IMR-90 (cell line): ENCODE measurements at regions not wholly inside any gene's neighbourhood (a gene's known extent, or its start where the extent isn't known, plus 50 kb on each side); places are given as distances from the start of the nearest gene placed in this dataset.

ENCODE experiments used
- ATAC-seq: fragments of 200-7000 bp; cut with Tn5 transposase; 2 replicates; pipeline ENCODE4 v1.9.1; 2020; ENCODE audit warnings: low read depth, mild to moderate bottlenecking, moderate library complexity
- BruUV-seq: library from RNA; stranded (reverse); fragments of 400-500 nt; replicated peaks from 2 replicates; lab custom pipeline; 2021; lab: Mats Ljungman, UMichigan
- CTCF ChIA-PET: fragments of 300-600 bp; formaldehyde crosslinking; extraction: SDS; loops from one replicate; lab custom pipeline; 2021; ENCODE audit warnings: antibody characterized with exemption; lab: Yijun Ruan, JAX
- POLR2A ChIA-PET: fragments of 300-600 bp; sonication (Branson Sonifier 250); formaldehyde crosslinking; loops from one replicate; lab custom pipeline; 2022; ENCODE audit warnings: antibody characterized with exemption; ENCODE audit not compliant: unreplicated experiment; lab: Charles Lee
- DNase-seq: peaks from one replicate; pipeline ENCODE4 v3.0.0; 2013
- H2AFZ ChIP-seq: replicated peaks from 2 replicates; pipeline ENCODE3; 2013; ENCODE audit warnings: low read length, mild to moderate bottlenecking; ENCODE audit not compliant: poor library complexity
- H2AK5ac ChIP-seq: 2 replicates; pipeline ENCODE4 v1.6.1; 2013; ENCODE audit warnings: low read depth, low read length, inconsistent platforms
- H2AK9ac ChIP-seq: replicated peaks from 2 replicates; pipeline ENCODE3; 2013; ENCODE audit warnings: mild to moderate bottlenecking, low read depth, low read length, moderate library complexity; ENCODE audit not compliant: poor library complexity
- H2BK120ac ChIP-seq: 2 replicates; pipeline ENCODE4 v1.6.1; 2013; ENCODE audit warnings: low read depth, low read length, inconsistent platforms
- H2BK15ac ChIP-seq: 3 replicates; pipeline ENCODE4 v1.6.1; 2013; ENCODE audit warnings: low read depth, low read length, inconsistent platforms
- H2BK20ac ChIP-seq: 2 replicates; pipeline ENCODE4 v1.6.1; 2013; ENCODE audit warnings: low read depth, mild to moderate bottlenecking, inconsistent platforms, low read length, moderate library complexity
- H2BK5ac ChIP-seq: 2 replicates; pipeline ENCODE4 v1.6.1; 2013; ENCODE audit warnings: mild to moderate bottlenecking, low read depth, low read length, inconsistent platforms; ENCODE audit not compliant: poor library complexity, severe bottlenecking
- H3K14ac ChIP-seq: replicated peaks from 2 replicates; pipeline ENCODE4 v1.6.1; 2013; ENCODE audit warnings: low read depth, low read length, inconsistent platforms
- H3K18ac ChIP-seq: 2 replicates; pipeline ENCODE4 v1.6.1; 2013; ENCODE audit warnings: low read depth, low read length, control low read depth
- H3K23ac ChIP-seq: 2 replicates; pipeline ENCODE4 v1.6.1; 2013; ENCODE audit warnings: low read depth, low read length, inconsistent platforms
- H3K27ac ChIP-seq: 2 replicates; pipeline ENCODE4 v1.5.1; 2013; ENCODE audit warnings: mild to moderate bottlenecking, control low read depth, low read length; ENCODE audit not compliant: insufficient read depth
- H3K27me3 ChIP-seq: 2 replicates; pipeline ENCODE4 v1.6.1; 2013; ENCODE audit warnings: low read length; ENCODE audit not compliant: control insufficient read depth, insufficient read depth
- H3K36me3 ChIP-seq: 2 replicates; pipeline ENCODE4 v1.6.1; 2013; ENCODE audit warnings: low read length, mixed read lengths; ENCODE audit not compliant: control insufficient read depth, insufficient read depth
- H3K4ac ChIP-seq: 2 replicates; pipeline ENCODE4 v1.6.1; 2013; ENCODE audit warnings: low read depth, low read length, inconsistent platforms
- H3K4me1 ChIP-seq: 2 replicates; pipeline ENCODE4 v1.6.1; 2013; ENCODE audit warnings: low read length, mixed read lengths; ENCODE audit not compliant: control insufficient read depth, insufficient read depth
- H3K4me2 ChIP-seq: 2 replicates; pipeline ENCODE4 v1.6.1; 2013; ENCODE audit warnings: low read depth, mild to moderate bottlenecking, control low read depth, low read length, moderate library complexity
- H3K4me3 ChIP-seq: 2 replicates; pipeline ENCODE4 v1.5.1; 2013; ENCODE audit warnings: low read depth, mild to moderate bottlenecking, control low read depth, low read length, moderate library complexity; ENCODE audit not compliant: insufficient read depth
- H3K56ac ChIP-seq: 2 replicates; pipeline ENCODE4 v1.6.1; 2013; ENCODE audit warnings: low read length, inconsistent platforms; ENCODE audit not compliant: insufficient read depth; ENCODE audit errors: extremely low read depth
- H3K79me1 ChIP-seq, 2 experiments: 2 replicates each; pipeline ENCODE4 v1.6.1; 2013; ENCODE audit warnings: low read length in 2 of 2, inconsistent platforms in 1 of 2, low read depth in 1 of 2
- H3K9ac ChIP-seq: 2 replicates; pipeline ENCODE4 v1.6.1; 2013; ENCODE audit warnings: low read depth, low read length, control low read depth
- H3K9me1 ChIP-seq: 2 replicates; pipeline ENCODE4 v1.6.1; 2013; ENCODE audit warnings: low read length, inconsistent platforms; ENCODE audit not compliant: insufficient read depth
- H3K9me3 ChIP-seq: 2 replicates; pipeline ENCODE4 v1.6.1; 2013; ENCODE audit warnings: low read length; ENCODE audit not compliant: control insufficient read depth, insufficient read depth
- H4K20me1 ChIP-seq: 2 replicates; pipeline ENCODE4 v1.6.1; 2013; ENCODE audit warnings: low read length, inconsistent platforms; ENCODE audit not compliant: insufficient read depth
- H4K5ac ChIP-seq: 2 replicates; pipeline ENCODE4 v1.6.1; 2013; ENCODE audit warnings: mild to moderate bottlenecking, low read depth, low read length, control low read depth
- H4K8ac ChIP-seq, 2 experiments: 2 replicates each; pipeline ENCODE4 v1.6.1; 2013; ENCODE audit warnings: low read depth in 2 of 2, low read length in 2 of 2, control low read depth in 1 of 2, inconsistent platforms in 1 of 2
- H4K91ac ChIP-seq: 2 replicates; pipeline ENCODE4 v1.6.1; 2013; ENCODE audit warnings: low read depth, low read length, inconsistent platforms; ENCODE audit not compliant: insufficient read depth
- BHLHE40 ChIP-seq: fragments of 150-350 bp; IDR thresholded peaks from 2 replicates; pipeline ENCODE4 v1.6.1; 2016; ENCODE audit warnings: mild to moderate bottlenecking, low read depth, low read length
- CEBPB ChIP-seq: IDR thresholded peaks from 2 replicates; pipeline ENCODE4 v1.6.1; 2012; ENCODE audit warnings: low read depth, low read length, improper control_type of control experiment
- CHD1 ChIP-seq: IDR thresholded peaks from 2 replicates; pipeline ENCODE4 v1.6.1; 2012; ENCODE audit warnings: low read depth, low read length, improper control_type of control experiment
- CTCF ChIP-seq: conservative IDR thresholded peaks from 2 replicates; pipeline ENCODE4 v1.5.1; 2012; ENCODE audit warnings: mild to moderate bottlenecking, low read depth, low read length, improper control_type of control experiment
- ELK1 ChIP-seq: fragments of 150-350 bp; IDR thresholded peaks from 2 replicates; pipeline ENCODE4 v1.6.1; 2016; ENCODE audit warnings: low read depth, mild to moderate bottlenecking, low read length, moderate library complexity, borderline replicate concordance
- MAFK ChIP-seq: IDR thresholded peaks from 2 replicates; pipeline ENCODE4 v1.6.1; 2012; ENCODE audit warnings: low read depth, low read length, improper control_type of control experiment
- MAZ ChIP-seq: IDR thresholded peaks from 2 replicates; pipeline ENCODE4 v1.6.1; 2012; ENCODE audit warnings: low read depth, mild to moderate bottlenecking, low read length, improper control_type of control experiment, moderate library complexity, borderline replicate concordance
- MXI1 ChIP-seq: IDR thresholded peaks from 2 replicates; pipeline ENCODE4 v1.6.1; 2012; ENCODE audit warnings: low read depth, mild to moderate bottlenecking, low read length, moderate library complexity, borderline replicate concordance
- POLR2A ChIP-seq: IDR thresholded peaks from 2 replicates; pipeline ENCODE4 v1.6.1; 2012; ENCODE audit warnings: mild to moderate bottlenecking, low read depth, low read length
- RAD21 ChIP-seq: IDR thresholded peaks from 2 replicates; pipeline ENCODE4 v1.6.1; 2012; ENCODE audit warnings: low read length, improper control_type of control experiment
- RFX5 ChIP-seq: IDR thresholded peaks from 2 replicates; pipeline ENCODE4 v1.8.0; 2012; ENCODE audit warnings: low read depth, mild to moderate bottlenecking, low read length, moderate library complexity
- SMC3 ChIP-seq: fragments of 150-350 bp; IDR thresholded peaks from 2 replicates; pipeline ENCODE4 v1.6.1; 2016; ENCODE audit warnings: low read depth, mild to moderate bottlenecking, antibody characterized with exemption, low read length, moderate library complexity
- USF2 ChIP-seq: fragments of 150-350 bp; IDR thresholded peaks from 2 replicates; pipeline ENCODE4 v1.6.1; 2017; ENCODE audit warnings: mild to moderate bottlenecking, antibody characterized with exemption, low read length, low read depth
- WGBS, 2 experiments: methylation state at CpG; one replicate each; pipeline versions ENCODE4 v1.1.5 to v1.1.7; 2013; ENCODE audit warnings: missing lambda C conversion rate in 2 of 2; ENCODE audit not compliant: insufficient read length in 1 of 2; ENCODE audit errors: extremely low coverage in 2 of 2; 5-methylcytosine and 5-hydroxymethylcytosine counted together
- dilution Hi-C: fragments of 300-500 bp; cut with HindIII; formaldehyde crosslinking; loops from one replicate; pipeline ENCODE4 v1.14.3; 2018; ENCODE audit warnings: low sequenced_read_pairs; ENCODE audit not compliant: unreplicated experiment
- in situ Hi-C: fragments of 300-500 bp; cut with MboI; formaldehyde crosslinking; loops from 3 replicates; pipeline ENCODE4 v1.14.3; 2019; ENCODE audit warnings: low sequenced_read_pairs, inconsistent platforms, mixed read lengths
- intact Hi-C: fragments of 100-400 bp; cut with micrococcal nuclease; formaldehyde crosslinking; loops from 2 replicates; pipeline ENCODE4 v1.10.0; 2022

GRCh38 chr5:124596595-124597421 lies 149.6 kb downstream of the ZNF608 start:
- H3K9me1 ChIP-seq, result peaks cover 3% of the 10 kb centered on the region; the same call in 1 of the 2 replicates
- H3K14ac ChIP-seq, result no peak overlapping the region
- H3K4me1 ChIP-seq, result peaks cover 5% of the 10 kb centered on the region
- ChIA-PET POLR2A (interaction anchor here (0.8 kb wide), 1 partner anchor 139 kb away, joined by 8 read pairs; no protein-coding TSS in a partner anchor), CTCF (interaction anchor here (0.6 kb wide), 1 partner anchor 23 kb away, joined by 3 read pairs; no protein-coding TSS in a partner anchor)
- BruUV-seq, result no TSS peak
- 0 out of 2 replicates have a peak overlapping the region, but pooled peaks have one; percentile 19 for H4K5ac ChIP-seq
- H2BK120ac ChIP-seq, result peak overlapping the region; percentile 13
- H2AFZ ChIP-seq, result no peak overlapping the region
- no peaks in the 10 kb centered on the region for H3K36me3 ChIP-seq
- no peak overlapping the region for H3K23ac ChIP-seq
- H3K9ac ChIP-seq, result no peak overlapping the region
- no peaks in the 10 kb centered on the region for H4K20me1 ChIP-seq
- no peaks in the 10 kb centered on the region for H3K79me1 ChIP-seq
- H3K56ac ChIP-seq, result no peak overlapping the region
- ATAC-seq (peak; percentile 84), DNase-seq (peak; percentile 92)
- peak overlapping the region; percentile 67 for H3K4me2 ChIP-seq
- no peak overlapping the region for H3K27ac ChIP-seq
- peak overlapping the region in 1 of 2 experiments; percentile 3; a peak in 1 of 4 replicates for H4K8ac ChIP-seq
- H3K27me3 ChIP-seq, result no peaks in the 10 kb centered on the region
- WGBS, 2 experiments, result no CpG with 5 or more reads among the region's 5 CpGs
- H3K4ac ChIP-seq, result peak overlapping the region; percentile 47
- dilution Hi-C loops, result no loop called here
- H2AK9ac ChIP-seq, result no peak overlapping the region
- H3K4me3 ChIP-seq, result no peak overlapping the region
- H4K91ac ChIP-seq, result peak overlapping the region; percentile 54
- H2BK20ac ChIP-seq, result peak overlapping the region; percentile 51
- H2AK5ac ChIP-seq, result peak overlapping the region; percentile 76; the same call in 1 of the 2 replicates
- H3K18ac ChIP-seq, result peak overlapping the region; percentile 69; the same call in 1 of the 2 replicates
- peak overlapping the region; percentile 38; the same call in 1 of the 3 replicates for H2BK15ac ChIP-seq
- no peaks in the 10 kb centered on the region for H3K9me3 ChIP-seq
- intact Hi-C loops, result no loop called here
- H2BK5ac ChIP-seq, result peak overlapping the region; percentile 55
- in situ Hi-C loops, result no loop called here
- TF ChIP-seq CTCF (no peak), POLR2A (no peak), RFX5 (no peak), MAFK (peak; percentile 43; the same call in 1 of the 2 replicates), ELK1 (no peak), MAZ (no peak), MXI1 (no peak), CEBPB (0 out of 2 replicates have a peak, but pooled peaks have one; percentile 14), SMC3 (no peak), BHLHE40 (peak; percentile 8; the same call in 1 of the 2 replicates), USF2 (no peak), RAD21 (0 out of 2 replicates have a peak, but pooled peaks have one; percentile 8), CHD1 (no peak)
